HL-60 (cell line): ENCODE measurements at regions not wholly inside any gene's neighbourhood (a gene's known extent, or its start where the extent isn't known, plus 50 kb on each side); places are given as distances from the start of the nearest gene placed in this dataset.

ENCODE experiments used
- DNase-seq, 2 experiments: peaks; one replicate each; pipeline ENCODE4 v3.0.0-alpha.2; 2010 to 2020; ENCODE audit warnings: low read depth in 1 of 2, low spot score in 1 of 2
- H3K27ac ChIP-seq: fragments of 250-450 bp; sonication (Bioruptor Pico); replicated peaks from 2 replicates; pipeline ENCODE4 v1.5.1; 2020; ENCODE audit warnings: mild to moderate bottlenecking, moderate library complexity
- H3K27me3 ChIP-seq: fragments of 250-450 bp; sonication (Bioruptor Pico); 2 replicates; pipeline ENCODE4 v1.5.1; 2021; ENCODE audit warnings: mild to moderate bottlenecking, moderate library complexity; ENCODE audit not compliant: insufficient read depth, poor library complexity, severe bottlenecking
- H3K4me3 ChIP-seq: replicated peaks from 2 replicates; pipeline ENCODE4 v1.5.1; 2011; ENCODE audit warnings: mild to moderate bottlenecking, control low read depth, low read length; ENCODE audit not compliant: insufficient read depth
- GABPA ChIP-seq: IDR thresholded peaks from 2 replicates; pipeline ENCODE4 v1.6.1; 2012; ENCODE audit warnings: low read depth
- POLR2AphosphoS5 ChIP-seq: IDR thresholded peaks from 2 replicates; pipeline ENCODE4 v1.6.1; 2012; ENCODE audit warnings: low read depth
- REST ChIP-seq: IDR thresholded peaks from 2 replicates; pipeline ENCODE4 v1.6.1; 2012; ENCODE audit warnings: low read depth; ENCODE audit not compliant: insufficient replicate concordance
- SPI1 ChIP-seq: IDR thresholded peaks from 2 replicates; pipeline ENCODE4 v1.6.1; 2012; ENCODE audit warnings: low read depth, mild to moderate bottlenecking, borderline replicate concordance
- TF ChIP-seq, protein P1 (sequence below): IDR thresholded peaks from one replicate; pipeline ENCODE4 v1.5.1; 2011; ENCODE audit warnings: low read length, control low read depth, inconsistent platforms; ENCODE audit not compliant: insufficient read depth

- H3K27ac ChIP-seq, result no peak overlapping the region
- no peak for DNase-seq
These were observed 246.7 kb upstream of the KCNH8 start for GRCh38 chr3:18901571-18901970.

GRCh38 chr3:18900994-18901393 is 247.3 kb upstream of the KCNH8 start:
- no peak overlapping the region for H3K27ac ChIP-seq
- no peak for DNase-seq
- TF ChIP-seq SPI1, result no peak
- H3K4me3 ChIP-seq, result no peak overlapping the region
- no peaks in the 10 kb centered on the region for H3K27me3 ChIP-seq

More at GRCh38 chr3:18901571-18901970, 246.7 kb upstream of the KCNH8 start:
- TF ChIP-seq, protein P1, sequence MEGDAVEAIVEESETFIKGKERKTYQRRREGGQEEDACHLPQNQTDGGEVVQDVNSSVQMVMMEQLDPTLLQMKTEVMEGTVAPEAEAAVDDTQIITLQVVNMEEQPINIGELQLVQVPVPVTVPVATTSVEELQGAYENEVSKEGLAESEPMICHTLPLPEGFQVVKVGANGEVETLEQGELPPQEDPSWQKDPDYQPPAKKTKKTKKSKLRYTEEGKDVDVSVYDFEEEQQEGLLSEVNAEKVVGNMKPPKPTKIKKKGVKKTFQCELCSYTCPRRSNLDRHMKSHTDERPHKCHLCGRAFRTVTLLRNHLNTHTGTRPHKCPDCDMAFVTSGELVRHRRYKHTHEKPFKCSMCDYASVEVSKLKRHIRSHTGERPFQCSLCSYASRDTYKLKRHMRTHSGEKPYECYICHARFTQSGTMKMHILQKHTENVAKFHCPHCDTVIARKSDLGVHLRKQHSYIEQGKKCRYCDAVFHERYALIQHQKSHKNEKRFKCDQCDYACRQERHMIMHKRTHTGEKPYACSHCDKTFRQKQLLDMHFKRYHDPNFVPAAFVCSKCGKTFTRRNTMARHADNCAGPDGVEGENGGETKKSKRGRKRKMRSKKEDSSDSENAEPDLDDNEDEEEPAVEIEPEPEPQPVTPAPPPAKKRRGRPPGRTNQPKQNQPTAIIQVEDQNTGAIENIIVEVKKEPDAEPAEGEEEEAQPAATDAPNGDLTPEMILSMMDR, result no peak
- TF ChIP-seq SPI1 (no peak), GABPA (no peak)
- Histone ChIP-seq H3K4me3 (no peak overlapping the region), H3K27me3 (no peaks in the 10 kb centered on the region)

DNA sequence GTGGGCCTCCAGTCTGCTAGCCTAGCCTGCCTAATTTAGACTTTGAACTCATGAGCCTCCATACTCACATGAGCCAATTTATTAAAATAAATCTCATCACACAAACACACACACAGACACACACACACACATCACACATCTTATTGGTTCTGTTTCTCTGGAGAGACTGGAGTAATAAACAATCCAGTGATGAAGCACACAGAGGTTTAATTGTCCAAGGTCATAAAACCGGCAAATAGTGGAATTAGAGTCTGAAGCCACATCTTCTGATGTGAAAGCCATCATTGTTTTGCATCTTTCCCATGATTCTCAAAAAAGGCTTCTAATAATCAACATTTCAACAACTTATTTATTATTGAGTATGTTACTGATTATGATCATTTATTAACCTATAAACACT is 249.4 kb upstream of the KCNH8 start:
- no peak overlapping the region for H3K27ac ChIP-seq
- no peak for DNase-seq
- no peak for TF ChIP-seq GABPA
- TF ChIP-seq POLR2AphosphoS5, result no peak
- TF ChIP-seq, protein P1, result no peak
- no peak for TF ChIP-seq REST
- TF ChIP-seq SPI1, result no peak

DNA sequence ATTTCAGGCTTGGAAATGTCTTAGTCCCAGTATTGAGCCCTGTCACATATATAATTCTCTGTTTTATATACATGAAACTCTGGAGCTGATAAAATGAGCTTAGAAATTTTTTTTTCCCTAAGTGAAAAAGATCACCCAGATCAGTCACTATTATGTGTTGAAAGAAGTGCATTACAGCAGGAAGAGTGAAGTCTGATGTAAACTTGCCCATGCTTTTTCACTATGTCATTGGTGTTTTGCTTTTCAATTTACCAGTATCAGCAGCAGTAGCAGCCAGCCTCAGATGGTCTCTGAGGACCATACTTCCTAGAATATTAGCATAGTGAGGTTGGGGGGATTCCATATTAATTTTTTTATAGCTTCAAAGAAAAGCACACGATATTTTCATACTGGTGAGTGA is 255.6 kb upstream of the KCNH8 start:
- H3K4me3 ChIP-seq, result no peak overlapping the region

More for the DNA sequence above, 249.4 kb upstream of the KCNH8 start:
- H3K27me3 ChIP-seq, result no peaks in the 10 kb centered on the region
- H3K4me3 ChIP-seq, result no peak overlapping the region

More for the DNA sequence above, 255.6 kb upstream of the KCNH8 start:
- TF ChIP-seq POLR2AphosphoS5 (no peak), SPI1 (no peak), GABPA (no peak), REST (no peak)
- TF ChIP-seq, protein P1, result no peak
- Histone ChIP-seq H3K27ac (no peak overlapping the region), H3K27me3 (no peaks in the 10 kb centered on the region)
- no peak for DNase-seq
